Karpas-422 (cell line): ENCODE measurements at regions not wholly inside any gene's neighbourhood (a gene's known extent, or its start where the extent isn't known, plus 50 kb on each side); places are given as distances from the start of the nearest gene placed in this dataset.
"Not testable (repeated sequence)": the region's sequence is repeated elsewhere in the genome, so short reads cannot be mapped to it uniquely, and the experiment has no call there.

ENCODE experiments used
- DNase-seq: peaks from one replicate; pipeline ENCODE4 v3.0.0-alpha.2; 2015
- H2AFZ ChIP-seq: fragments of 200-600 bp; sonication (generic); 2 replicates; pipeline ENCODE4 v1.6.1; 2014; ENCODE audit warnings: antibody characterized with exemption, low read length, mixed read lengths
- H3K27ac ChIP-seq: fragments of 200-600 bp; sonication (generic); 2 replicates; pipeline ENCODE4 v1.5.1; 2014; ENCODE audit warnings: mild to moderate bottlenecking, low read length, moderate library complexity
- H3K27me3 ChIP-seq: fragments of 200-600 bp; sonication (generic); 2 replicates; pipeline ENCODE4 v1.6.1; 2014; ENCODE audit warnings: low read length, mixed read lengths
- H3K36me3 ChIP-seq: fragments of 200-600 bp; sonication (generic); 2 replicates; pipeline ENCODE4 v1.6.1; 2014; ENCODE audit warnings: low read length, mixed read lengths; ENCODE audit not compliant: insufficient read depth
- H3K4me1 ChIP-seq: fragments of 200-600 bp; sonication (generic); 2 replicates; pipeline ENCODE4 v1.6.1; 2014; ENCODE audit warnings: mild to moderate bottlenecking, low read length, mixed read lengths
- H3K4me2 ChIP-seq: fragments of 200-600 bp; sonication (generic); 2 replicates; pipeline ENCODE4 v1.6.1; 2014; ENCODE audit warnings: low read length, low read depth, mild to moderate bottlenecking; ENCODE audit not compliant: poor library complexity, severe bottlenecking
- H3K4me3 ChIP-seq: fragments of 200-600 bp; sonication (generic); 2 replicates; pipeline ENCODE4 v1.5.1; 2014; ENCODE audit warnings: mild to moderate bottlenecking, antibody characterized with exemption, low read length, mixed read lengths
- H3K79me2 ChIP-seq: fragments of 200-600 bp; sonication (generic); 2 replicates; pipeline ENCODE4 v1.6.1; 2014; ENCODE audit warnings: mild to moderate bottlenecking, low read length, mixed read lengths
- H3K9ac ChIP-seq: fragments of 200-600 bp; sonication (generic); 2 replicates; pipeline ENCODE4 v1.6.0; 2014; ENCODE audit warnings: low read length
- H3K9me2 ChIP-seq: fragments of 200-600 bp; sonication (generic), shearing (Covaris generic); replicated peaks from 2 replicates; pipeline ENCODE4 v1.6.0; 2014; ENCODE audit warnings: mild to moderate bottlenecking, low read length, moderate library complexity; ENCODE audit not compliant: insufficient read depth
- H3K9me3 ChIP-seq: fragments of 300-700, 200-600 bp; sonication (generic); 2 replicates; pipeline ENCODE4 v1.6.1; 2014; ENCODE audit warnings: low read length, mixed read lengths
- H4K20me1 ChIP-seq: fragments of 200-600 bp; sonication (generic); 2 replicates; pipeline ENCODE4 v1.6.1; 2014; ENCODE audit warnings: mild to moderate bottlenecking, antibody characterized with exemption, low read length, low read depth; ENCODE audit not compliant: insufficient read depth

DNA sequence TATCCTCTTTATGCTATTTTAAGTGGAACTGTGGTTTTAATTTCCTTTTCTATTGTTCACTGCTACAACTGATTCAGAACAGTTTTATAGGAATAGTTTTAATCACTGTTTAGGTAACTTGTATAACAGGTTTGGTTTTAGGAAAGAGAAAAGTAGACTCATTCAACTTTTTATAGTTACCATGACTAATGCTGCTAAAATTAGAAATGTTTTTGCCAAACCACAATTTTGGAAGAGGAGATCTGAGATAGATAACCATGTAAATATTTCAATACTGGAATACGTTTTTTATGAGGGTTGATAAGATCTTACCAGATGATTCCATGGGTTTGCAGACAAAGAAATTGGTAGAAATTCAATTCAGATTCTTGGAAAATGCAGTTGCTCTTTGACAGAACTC is 404.6 kb upstream of the ARRDC3 start:
- Histone ChIP-seq H3K4me1 (no peaks in the 10 kb centered on the region), H3K27me3 (no peaks in the 10 kb centered on the region), H3K9me2 (no peaks in the 10 kb centered on the region), H3K9ac (no peak overlapping the region), H3K9me3 (peaks cover 12% of the 10 kb centered on the region; the same call in 1 of the 2 replicates), H2AFZ (no peak overlapping the region), H4K20me1 (no peaks in the 10 kb centered on the region), H3K79me2 (no peaks in the 10 kb centered on the region), H3K4me2 (no peak overlapping the region), H3K27ac (no peak overlapping the region), H3K4me3 (no peak overlapping the region), H3K36me3 (no peaks in the 10 kb centered on the region)
- no peak for DNase-seq

DNA sequence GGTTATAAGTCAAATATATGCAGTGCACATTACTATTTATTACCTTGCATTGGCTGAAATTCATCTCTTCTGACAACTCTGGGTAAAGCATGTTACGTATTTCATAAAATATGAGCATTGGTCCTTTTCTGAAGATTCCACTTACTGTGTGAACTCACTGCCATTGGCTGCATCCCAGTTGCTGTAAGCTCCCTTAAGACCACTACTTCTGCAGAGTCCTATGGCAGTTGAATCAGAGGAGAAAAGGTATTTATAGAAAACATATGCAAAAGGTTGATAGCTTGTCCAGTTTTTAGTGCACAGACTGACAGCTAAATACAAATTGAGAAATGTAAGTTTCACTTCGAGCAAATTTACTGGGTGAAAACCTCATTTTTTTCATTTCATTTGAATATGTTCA is 394.6 kb upstream of the ARRDC3 start:
- Histone ChIP-seq H4K20me1 (no peaks in the 10 kb centered on the region), H3K27ac (no peak overlapping the region), H3K79me2 (no peaks in the 10 kb centered on the region), H3K9ac (no peak overlapping the region), H3K4me3 (no peak overlapping the region), H3K4me1 (no peaks in the 10 kb centered on the region), H3K9me3 (peaks cover 5% of the 10 kb centered on the region), H3K4me2 (no peak overlapping the region), H3K27me3 (no peaks in the 10 kb centered on the region), H2AFZ (no peak overlapping the region), H3K36me3 (no peaks in the 10 kb centered on the region), H3K9me2 (no peaks in the 10 kb centered on the region)
- no peak for DNase-seq

DNA sequence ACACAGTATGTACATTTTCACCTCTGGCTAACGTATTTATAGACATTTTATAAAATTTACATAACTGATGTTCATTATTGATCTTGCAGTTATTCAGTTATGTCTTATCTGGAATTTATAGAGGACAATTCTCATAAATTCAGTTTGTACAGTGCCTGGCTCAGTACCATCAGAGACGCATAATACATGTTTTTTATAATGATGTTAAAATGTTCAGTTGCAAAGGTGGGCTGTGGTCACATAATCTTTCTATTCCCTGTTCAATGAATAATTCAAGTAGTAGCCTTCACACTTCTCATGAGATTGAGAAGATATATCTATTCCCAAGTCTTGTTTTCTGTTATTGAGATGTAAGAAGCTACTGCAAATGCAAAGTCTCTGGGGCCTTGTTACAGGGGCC is 393.1 kb upstream of the ARRDC3 start:
- peaks cover 5% of the 10 kb centered on the region for H3K9me3 ChIP-seq

DNA sequence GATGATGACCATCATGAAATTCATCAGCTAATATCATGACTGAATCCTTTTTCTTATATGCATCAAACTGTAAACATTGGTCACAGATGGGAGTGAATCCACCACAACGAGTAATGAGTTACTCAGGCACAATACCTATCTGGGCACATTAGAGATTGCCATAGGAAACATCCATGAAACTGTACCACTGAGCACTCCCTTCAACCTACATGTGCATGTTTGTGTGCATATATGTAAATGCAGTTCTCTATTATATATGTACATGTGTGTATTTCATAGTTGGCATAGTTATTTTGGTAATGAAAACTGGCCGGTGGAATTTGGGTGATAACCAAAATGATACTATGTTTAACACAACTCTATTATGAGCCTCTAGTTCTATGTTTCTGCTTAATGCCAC is 387.3 kb upstream of the ARRDC3 start:
- no peak for DNase-seq

More for the DNA sequence above, 393.1 kb upstream of the ARRDC3 start:
- Histone ChIP-seq H3K9ac (no peak overlapping the region), H3K79me2 (no peaks in the 10 kb centered on the region), H3K9me2 (no peaks in the 10 kb centered on the region), H3K27me3 (no peaks in the 10 kb centered on the region), H2AFZ (no peak overlapping the region), H4K20me1 (no peaks in the 10 kb centered on the region), H3K4me2 (no peak overlapping the region), H3K4me3 (no peak overlapping the region), H3K4me1 (no peaks in the 10 kb centered on the region), H3K36me3 (no peaks in the 10 kb centered on the region), H3K27ac (no peak overlapping the region)
- DNase-seq: no peak

DNA sequence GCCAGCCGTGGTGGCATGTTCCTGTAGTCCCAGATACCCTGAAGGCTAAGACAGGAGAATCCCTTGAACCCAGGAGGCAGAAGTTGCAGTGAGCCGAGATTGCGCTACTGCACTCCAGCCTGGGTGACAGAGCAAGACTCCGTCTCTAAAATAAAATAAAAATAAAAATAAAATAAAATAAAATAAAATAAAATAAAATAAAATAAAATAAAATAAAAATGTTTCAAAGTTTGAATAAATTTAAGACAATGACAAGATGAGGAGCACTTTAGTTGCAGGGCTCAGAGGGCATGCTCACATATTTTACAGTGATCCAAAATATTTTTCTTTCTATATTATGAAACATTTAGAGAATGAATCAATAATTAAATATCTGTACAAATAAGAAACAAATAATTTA is 374.3 kb upstream of the ARRDC3 start:
- not testable (repeated sequence) for H3K27ac ChIP-seq, H4K20me1 ChIP-seq, H3K4me1 ChIP-seq, H3K27me3 ChIP-seq, H3K79me2 ChIP-seq, DNase-seq, H3K9ac ChIP-seq, H3K4me3 ChIP-seq, H3K4me2 ChIP-seq, H3K9me2 ChIP-seq, H2AFZ ChIP-seq, H3K36me3 ChIP-seq
- peaks cover 11% of the 10 kb centered on the region; the same call in 1 of the 2 replicates for H3K9me3 ChIP-seq

More for the DNA sequence above, 387.3 kb upstream of the ARRDC3 start:
- 0 out of 2 replicates have a peak, but pooled peaks cover 3% of the 10 kb centered on the region for H3K9me2 ChIP-seq
- no peaks in the 10 kb centered on the region for H4K20me1 ChIP-seq
- H2AFZ ChIP-seq: no peak overlapping the region
- H3K36me3 ChIP-seq: no peaks in the 10 kb centered on the region
- H3K9ac ChIP-seq: no peak overlapping the region
- H3K9me3 ChIP-seq: no peaks in the 10 kb centered on the region; the same call in 1 of the 2 replicates
- no peak overlapping the region for H3K27ac ChIP-seq
- no peaks in the 10 kb centered on the region for H3K79me2 ChIP-seq
- H3K4me3 ChIP-seq: no peak overlapping the region
- H3K4me1 ChIP-seq: no peaks in the 10 kb centered on the region
- H3K27me3 ChIP-seq: no peaks in the 10 kb centered on the region
- H3K4me2 ChIP-seq: no peak overlapping the region

DNA sequence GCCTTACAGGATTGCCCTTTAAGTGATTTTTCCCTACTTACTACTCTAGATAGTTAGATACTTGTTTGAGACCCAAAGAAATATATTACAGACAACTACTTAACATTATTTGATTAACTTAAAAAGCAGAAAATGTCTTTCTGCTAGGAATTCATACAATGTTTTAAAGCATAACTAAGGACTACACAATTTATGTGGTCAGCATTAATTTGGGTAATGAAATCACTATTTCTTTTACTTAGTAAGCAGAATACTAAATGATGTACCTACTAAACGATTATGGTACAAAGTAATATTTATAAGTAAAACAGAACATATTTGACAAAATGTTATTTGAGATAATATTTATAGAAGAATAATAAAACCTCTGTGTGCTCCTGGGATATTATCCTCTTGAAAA is 371.9 kb upstream of the ARRDC3 start:
- H3K9ac ChIP-seq: no peak overlapping the region
- no peaks in the 10 kb centered on the region for H3K4me1 ChIP-seq
- H3K9me2 ChIP-seq: no peaks in the 10 kb centered on the region
- H2AFZ ChIP-seq: no peak overlapping the region
- H3K4me2 ChIP-seq: no peak overlapping the region
- no peaks in the 10 kb centered on the region for H3K27me3 ChIP-seq
- no peak overlapping the region for H3K27ac ChIP-seq
- H3K79me2 ChIP-seq: no peaks in the 10 kb centered on the region
- no peak overlapping the region for H3K4me3 ChIP-seq
- peaks cover 4% of the 10 kb centered on the region; the same call in 1 of the 2 replicates for H3K9me3 ChIP-seq
- no peaks in the 10 kb centered on the region for H4K20me1 ChIP-seq
- no peak for DNase-seq
- H3K36me3 ChIP-seq: no peaks in the 10 kb centered on the region

DNA sequence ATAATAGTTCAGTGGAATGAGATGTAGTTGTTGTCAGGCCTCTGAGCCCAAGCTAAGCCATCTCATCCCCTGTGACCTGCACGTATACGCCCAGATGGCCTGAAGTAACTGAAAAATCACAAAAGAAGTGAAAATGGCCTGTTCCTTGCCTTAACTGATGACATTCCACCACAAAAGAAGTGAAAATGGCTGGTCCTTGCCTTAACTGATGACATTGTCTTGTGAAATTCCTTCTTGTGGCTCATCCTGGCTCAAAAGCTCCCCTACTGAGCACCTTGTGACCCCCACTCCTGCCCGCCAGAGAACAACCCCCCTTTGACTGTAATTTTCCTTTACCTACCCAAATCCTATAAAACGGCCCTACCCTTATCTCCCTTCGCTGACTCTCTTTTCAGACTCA is 361.4 kb upstream of the ARRDC3 start:
- not testable (repeated sequence) for H3K27me3 ChIP-seq, H3K79me2 ChIP-seq, H3K9me3 ChIP-seq, DNase-seq, H3K4me1 ChIP-seq, H3K9ac ChIP-seq, H3K4me3 ChIP-seq, H3K36me3 ChIP-seq, H2AFZ ChIP-seq, H4K20me1 ChIP-seq, H3K27ac ChIP-seq, H3K9me2 ChIP-seq, H3K4me2 ChIP-seq

DNA sequence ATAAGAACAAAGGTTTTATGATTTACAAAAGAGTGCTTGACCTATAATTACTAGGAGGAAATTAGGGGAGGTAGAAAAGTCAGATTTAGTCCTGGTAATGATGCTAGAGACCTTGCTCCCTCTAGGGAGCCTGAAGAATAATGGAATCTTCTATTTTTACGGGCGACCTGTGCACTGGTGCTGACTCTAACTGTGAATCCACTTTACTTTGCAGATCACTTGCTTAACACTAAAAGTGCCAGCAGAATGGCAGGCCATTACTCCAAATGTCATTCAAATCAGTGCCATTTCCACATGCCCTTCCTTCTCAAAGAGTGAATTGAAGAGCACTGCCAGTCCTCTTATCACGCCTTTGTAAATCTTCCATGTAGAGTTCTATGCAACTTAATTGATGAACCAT is 359.4 kb upstream of the ARRDC3 start:
- Histone ChIP-seq H3K9ac (no peak overlapping the region), H3K27ac (no peak overlapping the region), H3K9me3 (peaks cover 8% of the 10 kb centered on the region; the same call in 1 of the 2 replicates), H3K4me3 (no peak overlapping the region), H4K20me1 (no peaks in the 10 kb centered on the region), H3K79me2 (no peaks in the 10 kb centered on the region), H3K4me2 (no peak overlapping the region), H3K9me2 (no peaks in the 10 kb centered on the region; the same call in 1 of the 2 replicates), H3K4me1 (no peaks in the 10 kb centered on the region), H3K36me3 (no peaks in the 10 kb centered on the region), H2AFZ (no peak overlapping the region), H3K27me3 (no peaks in the 10 kb centered on the region)
- no peak for DNase-seq
